Mesenchymal stem cell (in vitro differentiated cells and primary cell): ENCODE measurements at regions not wholly inside any gene's neighbourhood (a gene's known extent, or its start where the extent isn't known, plus 50 kb on each side); places are given as distances from the start of the nearest gene placed in this dataset.
A peak's percentile ranks its signal among the peaks of the same experiment; 100 is the strongest.

Experiments used
- DNase-seq: peaks from one replicate; pipeline ENCODE4 v3.0.0-alpha.2; 2013
- H2AFZ ChIP-seq: one replicate; pipeline ENCODE4 v1.6.1; 2013; ENCODE audit warnings: low read depth, mild to moderate bottlenecking, control low read depth, inconsistent platforms, low read length, moderate library complexity
- H2AK5ac ChIP-seq: 2 replicates; pipeline ENCODE4 v1.6.1; 2013; ENCODE audit warnings: low read length, moderate library complexity, mild to moderate bottlenecking, inconsistent platforms; ENCODE audit not compliant: severe bottlenecking
- H2BK120ac ChIP-seq: one replicate; pipeline ENCODE4 v1.6.1; 2013; ENCODE audit warnings: low read depth, mild to moderate bottlenecking, inconsistent platforms, low read length, moderate library complexity
- H2BK12ac ChIP-seq, 2 experiments: one replicate each; pipeline ENCODE4 v1.6.1; 2013; ENCODE audit warnings: inconsistent platforms in 2 of 2, low read length in 2 of 2, mild to moderate bottlenecking in 2 of 2, moderate library complexity in 2 of 2, control low read depth in 1 of 2
- H2BK15ac ChIP-seq: one replicate; pipeline ENCODE4 v1.6.1; 2013; ENCODE audit warnings: mild to moderate bottlenecking, low read depth, inconsistent platforms; ENCODE audit not compliant: poor library complexity, severe bottlenecking
- H2BK5ac ChIP-seq: 2 replicates; pipeline ENCODE4 v1.6.1; 2013; ENCODE audit warnings: low read depth, mild to moderate bottlenecking, low read length, control low read depth, inconsistent platforms; ENCODE audit not compliant: poor library complexity, severe bottlenecking
- H3K14ac ChIP-seq, 2 experiments: one replicate each; pipeline ENCODE4 v1.6.1; 2013; ENCODE audit warnings: inconsistent platforms in 2 of 2, low read length in 2 of 2, control low read depth in 1 of 2, mild to moderate bottlenecking in 1 of 2, moderate library complexity in 1 of 2
- H3K18ac ChIP-seq, 2 experiments: one replicate each; pipeline ENCODE4 v1.6.1; 2013; ENCODE audit warnings: inconsistent platforms in 2 of 2, low read length in 2 of 2, control low read depth in 1 of 2, low read depth in 1 of 2, mild to moderate bottlenecking in 1 of 2
- H3K23ac ChIP-seq, 2 experiments: one replicate each; pipeline ENCODE4 v1.6.1; 2013; ENCODE audit warnings: inconsistent platforms in 2 of 2, low read length in 2 of 2, mild to moderate bottlenecking in 2 of 2, moderate library complexity in 2 of 2, control low read depth in 1 of 2
- H3K27ac ChIP-seq: 2 replicates; pipeline ENCODE4 v1.5.1; 2013; ENCODE audit warnings: mild to moderate bottlenecking, moderate library complexity, low read length, control low read depth, inconsistent platforms; ENCODE audit not compliant: poor library complexity, severe bottlenecking
- H3K27me3 ChIP-seq, 2 experiments: 2 replicates each; pipeline versions ENCODE4 v1.6.1 to v1.7.0; 2013; ENCODE audit warnings: low read length in 2 of 2, mild to moderate bottlenecking in 2 of 2, moderate library complexity in 2 of 2, control low read depth in 1 of 2, inconsistent platforms in 1 of 2; ENCODE audit not compliant: control insufficient read depth in 1 of 2, insufficient read depth in 1 of 2
- H3K36me3 ChIP-seq, 2 experiments: 2 replicates each; pipeline versions ENCODE4 v1.6.1 to v1.7.0; 2013; ENCODE audit warnings: low read length in 2 of 2, control low read depth in 1 of 2, inconsistent platforms in 1 of 2, low read depth in 1 of 2, mild to moderate bottlenecking in 1 of 2; ENCODE audit not compliant: insufficient read depth in 2 of 2, control insufficient read depth in 1 of 2
- H3K4ac ChIP-seq, 2 experiments: one replicate each; pipeline ENCODE4 v1.6.1; 2013; ENCODE audit warnings: inconsistent platforms in 2 of 2, low read length in 2 of 2, mild to moderate bottlenecking in 2 of 2, moderate library complexity in 2 of 2, control low read depth in 1 of 2, low read depth in 1 of 2
- H3K4me1 ChIP-seq: 2 replicates; pipeline ENCODE4 v1.6.1; 2013; ENCODE audit warnings: low read depth, low read length, control low read depth; ENCODE audit not compliant: control insufficient read depth, insufficient read depth
- H3K4me2 ChIP-seq: 2 replicates; pipeline ENCODE4 v1.6.1; 2013; ENCODE audit warnings: low read length, mild to moderate bottlenecking, inconsistent platforms; ENCODE audit not compliant: poor library complexity, severe bottlenecking
- H3K4me3 ChIP-seq, 2 experiments: 2 replicates each; pipeline versions ENCODE4 v1.5.1 to v1.7.0; 2013; ENCODE audit warnings: low read length in 2 of 2, mild to moderate bottlenecking in 2 of 2, control low read depth in 1 of 2, low read depth in 1 of 2; ENCODE audit not compliant: insufficient read depth in 1 of 2
- H3K79me1 ChIP-seq: replicated peaks from 2 replicates; pipeline ENCODE4 v1.6.1; 2013; ENCODE audit warnings: mild to moderate bottlenecking, control low read depth, low read length, inconsistent platforms; ENCODE audit not compliant: poor library complexity, severe bottlenecking
- H3K9ac ChIP-seq: 2 replicates; pipeline ENCODE4 v1.7.0; 2013; ENCODE audit warnings: mild to moderate bottlenecking, low read length, moderate library complexity
- H3K9me3 ChIP-seq: 2 replicates; pipeline ENCODE4 v1.7.0; 2013; ENCODE audit warnings: mild to moderate bottlenecking, low read length; ENCODE audit not compliant: control insufficient read depth
- H4K8ac ChIP-seq: one replicate; pipeline ENCODE4 v1.6.1; 2013; ENCODE audit warnings: inconsistent platforms, mild to moderate bottlenecking, low read length, moderate library complexity
- H4K91ac ChIP-seq: one replicate; pipeline ENCODE4 v1.6.1; 2013; ENCODE audit warnings: mild to moderate bottlenecking, low read length, inconsistent platforms
- WGBS: methylation state at CpG from one replicate; pipeline ENCODE4 v1.1.7; 2013; ENCODE audit warnings: mixed read lengths; 5-methylcytosine and 5-hydroxymethylcytosine counted together

DNA sequence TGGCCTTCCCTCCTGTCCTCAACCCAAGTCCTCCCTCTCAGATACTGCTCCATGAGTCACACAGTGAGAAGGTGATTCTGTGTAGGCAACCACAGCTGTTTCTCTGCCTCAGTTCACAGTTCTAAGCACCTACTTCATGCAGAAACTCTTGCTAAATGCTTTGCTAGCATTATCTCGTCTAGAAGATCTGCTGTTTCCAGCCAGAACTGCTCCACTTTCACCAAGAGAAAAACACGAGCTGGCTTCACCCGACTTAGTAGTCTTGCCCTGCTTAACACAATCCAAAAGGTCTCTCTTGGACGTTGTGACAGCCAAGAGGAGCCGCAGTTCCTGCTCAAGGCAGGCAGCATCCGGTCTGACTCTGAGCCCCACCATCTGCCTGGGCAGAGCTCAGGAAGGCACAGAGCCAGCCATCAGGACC, 272.1 kb downstream of the UACA start:
- Histone ChIP-seq H3K4me2 (no peak overlapping the region), H2AFZ (no peak overlapping the region), H3K4ac (peak overlapping the region in 1 of 2 experiments; percentile 5), H3K9ac (no peak overlapping the region), H3K36me3 (no peaks in the 10 kb centered on the region), H3K23ac (no peak overlapping the region), H3K27me3 (peaks cover 0 to 23% of the 10 kb centered on the region in 2 experiments), H2BK120ac (no peak overlapping the region), H2AK5ac (no peak overlapping the region), H3K18ac (no peak overlapping the region), H3K27ac (no peak overlapping the region), H4K8ac (no peak overlapping the region), H3K4me1 (peaks cover 48% of the 10 kb centered on the region), H3K79me1 (no peaks in the 10 kb centered on the region), H2BK5ac (no peak overlapping the region), H3K4me3 (no peak overlapping the region), H3K9me3 (no peaks in the 10 kb centered on the region), H2BK12ac (peak overlapping the region; percentile 38 to 75), H2BK15ac (no peak overlapping the region), H3K14ac (no peak overlapping the region), H4K91ac (peak overlapping the region; percentile 5)
- DNase-seq, result peak; percentile 56
- WGBS, result 80% methylated on average over 6 of the region's 6 CpGs

DNA sequence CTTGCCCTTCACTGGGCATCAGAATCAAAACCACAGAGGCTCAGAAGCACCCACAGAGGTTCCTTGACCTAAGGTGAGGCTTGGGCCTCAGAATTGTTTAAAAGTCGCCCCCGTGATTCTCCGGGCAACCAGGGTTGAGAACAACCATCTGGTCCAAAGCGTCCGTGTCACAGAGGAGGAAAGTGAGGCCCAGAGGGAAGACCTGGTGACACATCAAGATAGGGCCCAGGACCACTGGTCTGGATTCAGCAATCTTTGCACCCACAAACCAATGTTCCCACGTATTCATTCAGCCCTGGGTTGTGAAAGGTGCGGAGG, 272.6 kb downstream of the UACA start:
- H3K27ac ChIP-seq, result no peak overlapping the region
- H3K4me1 ChIP-seq, result peaks cover 45% of the 10 kb centered on the region
- peak overlapping the region; percentile 5 for H4K91ac ChIP-seq
- H2BK120ac ChIP-seq, result no peak overlapping the region
- H2BK12ac ChIP-seq, result peak overlapping the region; percentile 0 to 45
- H3K27me3 ChIP-seq, result peaks cover 0 to 20% of the 10 kb centered on the region in 2 experiments
- no peak overlapping the region for H4K8ac ChIP-seq
- DNase-seq, result no peak
- H3K9ac ChIP-seq, result no peak overlapping the region
- no peak overlapping the region for H3K4ac ChIP-seq
- H3K4me3 ChIP-seq, result no peak overlapping the region
- no peaks in the 10 kb centered on the region for H3K9me3 ChIP-seq
- 80% methylated on average over 7 of the region's 7 CpGs for WGBS
- no peak overlapping the region for H2AK5ac ChIP-seq
- H2BK15ac ChIP-seq, result peak overlapping the region; percentile 63
- no peak overlapping the region for H3K18ac ChIP-seq
- H2AFZ ChIP-seq, result no peak overlapping the region
- H2BK5ac ChIP-seq, result no peak overlapping the region
- no peak overlapping the region for H3K4me2 ChIP-seq
- H3K23ac ChIP-seq, result no peak overlapping the region
- no peak overlapping the region for H3K14ac ChIP-seq
- H3K36me3 ChIP-seq, result no peaks in the 10 kb centered on the region
- no peaks in the 10 kb centered on the region for H3K79me1 ChIP-seq

DNA sequence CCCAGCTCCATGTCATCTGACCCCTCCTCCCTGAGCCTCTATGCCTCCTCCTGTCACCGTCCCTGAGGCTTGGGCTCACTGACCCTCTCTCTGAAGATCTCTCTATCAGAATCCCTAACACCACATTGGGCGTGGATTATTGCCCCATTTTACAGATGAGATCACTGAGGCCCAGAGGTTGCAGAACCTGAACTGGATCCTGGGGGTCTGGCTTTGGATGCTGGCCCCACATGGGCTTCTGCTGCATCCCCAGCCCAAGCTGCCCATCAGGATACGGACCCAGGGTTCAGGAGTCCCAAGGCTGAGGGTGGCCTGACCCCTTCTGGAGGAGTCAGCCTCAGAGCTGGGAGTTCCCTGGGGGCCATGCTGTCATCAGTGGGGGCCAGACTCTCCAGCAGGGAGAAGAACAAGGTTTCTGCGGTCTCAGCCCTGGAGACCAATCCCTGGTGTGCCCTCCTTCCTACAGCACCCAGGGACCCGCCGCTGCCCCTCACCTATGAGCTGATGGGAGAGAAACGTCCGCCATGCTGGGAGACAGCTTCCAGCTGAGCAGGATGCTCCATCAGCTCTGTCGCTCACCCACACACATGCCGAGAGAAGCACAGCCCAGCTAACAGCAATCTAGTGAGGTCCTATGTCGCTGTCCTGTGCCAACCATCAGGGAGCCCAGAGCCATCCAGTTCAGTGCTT, 273.1 kb downstream of the UACA start:
- H3K9me3 ChIP-seq, result no peaks in the 10 kb centered on the region
- H3K27ac ChIP-seq, result no peak overlapping the region
- H3K4me1 ChIP-seq, result peaks cover 42% of the 10 kb centered on the region
- no peak overlapping the region for H2BK120ac ChIP-seq
- no peak overlapping the region for H2AFZ ChIP-seq
- no peak overlapping the region for H4K8ac ChIP-seq
- no peak overlapping the region for H3K14ac ChIP-seq
- no peak overlapping the region for H2BK5ac ChIP-seq
- no peak overlapping the region for H2AK5ac ChIP-seq
- peaks cover 0 to 20% of the 10 kb centered on the region in 2 experiments for H3K27me3 ChIP-seq
- peak overlapping the region in 1 of 2 experiments; percentile 52 for H3K18ac ChIP-seq
- no peak overlapping the region for H3K4me2 ChIP-seq
- WGBS, result 89% methylated on average over 11 of the region's 11 CpGs
- no peaks in the 10 kb centered on the region for H3K36me3 ChIP-seq
- peak overlapping the region; percentile 63 for H2BK15ac ChIP-seq
- no peak for DNase-seq
- no peaks in the 10 kb centered on the region for H3K79me1 ChIP-seq
- H3K9ac ChIP-seq, result no peak overlapping the region
- no peak overlapping the region for H4K91ac ChIP-seq
- H3K23ac ChIP-seq, result no peak overlapping the region
- H2BK12ac ChIP-seq, result peak overlapping the region; percentile 0 to 45
- no peak overlapping the region for H3K4me3 ChIP-seq
- H3K4ac ChIP-seq, result no peak overlapping the region

DNA sequence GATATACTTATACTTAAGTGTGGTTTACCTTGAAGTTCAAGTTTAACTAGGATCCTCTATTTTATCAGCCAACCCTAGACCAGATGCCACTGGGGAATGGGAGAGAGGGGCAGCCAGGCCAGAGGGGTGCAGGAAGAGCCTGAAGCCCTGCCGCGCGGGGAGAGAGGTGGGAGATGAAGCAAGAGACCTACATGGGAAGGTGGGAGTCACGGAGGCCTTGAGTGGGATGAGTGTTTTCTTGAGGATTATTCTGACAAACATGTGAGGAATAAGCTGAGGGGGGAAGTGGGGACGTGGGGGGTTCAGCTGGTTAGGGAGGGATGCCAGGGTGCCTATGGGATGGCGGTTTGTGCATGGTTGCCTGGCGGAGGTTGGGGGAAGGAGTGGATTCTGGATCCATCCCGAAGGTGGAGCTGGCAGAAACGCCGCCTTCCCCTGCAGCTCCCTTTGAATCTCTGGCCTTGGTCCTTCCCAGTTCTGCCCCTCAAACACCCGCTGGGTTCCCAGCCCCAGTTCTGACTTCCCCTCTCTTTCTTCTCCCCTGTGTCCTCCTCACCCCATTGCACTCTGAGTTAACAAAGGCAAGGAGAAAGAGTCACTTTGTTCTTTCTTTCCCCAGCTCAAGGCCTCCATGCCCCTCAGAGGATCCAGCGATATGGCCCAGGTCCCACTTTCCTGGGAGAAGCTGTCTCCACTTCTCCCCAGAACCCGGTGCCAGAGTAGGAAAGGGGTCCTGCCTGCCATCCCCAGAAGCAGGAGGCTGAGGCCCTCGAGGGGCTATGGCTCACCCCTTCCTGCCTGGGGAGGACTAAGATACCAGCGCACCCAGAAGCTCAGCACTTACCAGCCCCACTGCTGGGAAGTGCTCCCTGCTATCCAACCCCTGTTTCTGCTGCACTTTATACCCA, 274.2 kb downstream of the UACA start:
- 80% methylated on average over 12 of the region's 15 CpGs for WGBS
- Histone ChIP-seq H2AFZ (no peak overlapping the region), H3K79me1 (no peaks in the 10 kb centered on the region), H3K9ac (no peak overlapping the region), H3K36me3 (no peaks in the 10 kb centered on the region), H3K4me3 (no peak overlapping the region), H3K9me3 (no peaks in the 10 kb centered on the region), H3K4ac (peak overlapping the region in 1 of 2 experiments; percentile 21), H3K27ac (no peak overlapping the region), H2BK12ac (peak overlapping the region in 1 of 2 experiments; percentile 12), H2BK5ac (no peak overlapping the region), H2BK120ac (no peak overlapping the region), H3K18ac (no peak overlapping the region), H3K27me3 (peaks cover 0 to 25% of the 10 kb centered on the region in 2 experiments), H2AK5ac (peak overlapping the region; percentile 24), H3K4me2 (no peak overlapping the region), H2BK15ac (peak overlapping the region; percentile 44), H3K23ac (no peak overlapping the region), H4K91ac (no peak overlapping the region), H4K8ac (no peak overlapping the region), H3K4me1 (peaks cover 34% of the 10 kb centered on the region), H3K14ac (no peak overlapping the region)
- no peak for DNase-seq
